A549 (cell line): ENCODE measurements at regions not wholly inside any gene's neighbourhood (a gene's known extent, or its start where the extent isn't known, plus 50 kb on each side); places are given as distances from the start of the nearest gene placed in this dataset.

Experiments used
- CEBPB ChIP-seq, 2 experiments: fragments of >200 bp in 1 of 2; sonication (Bioruptor Twin) in 1 of 2; formaldehyde crosslinking in 1 of 2; IDR thresholded peaks; 2 replicates each; pipeline ENCODE4 v1.6.1; 2012 to 2016
- CTCF ChIP-seq: fragments of >200 bp; sonication (Bioruptor Twin); formaldehyde crosslinking; IDR thresholded peaks from 3 replicates; pipeline ENCODE4 v1.5.1; 2016
- EP300 ChIP-seq, 2 experiments: fragments of >200 bp; sonication (Bioruptor Twin); formaldehyde crosslinking; IDR thresholded peaks; 2 replicates in 1 of 2; 3 replicates in 1 of 2; pipeline ENCODE4 v1.6.1; 2016 to 2017
- ESRRA ChIP-seq: fragments of 150-350 bp; IDR thresholded peaks from 2 replicates; pipeline ENCODE4 v1.6.1; 2014; ENCODE audit warnings: mild to moderate bottlenecking, low read length, borderline replicate concordance
- HDAC2 ChIP-seq: fragments of 200-600 bp; sonication (generic); IDR thresholded peaks from 2 replicates; pipeline ENCODE4 v1.6.1; 2016
- JUNB ChIP-seq: fragments of >200 bp; sonication (Bioruptor Twin); formaldehyde crosslinking; IDR thresholded peaks from 2 replicates; pipeline ENCODE4 v1.6.1; 2016
- NPAS2 ChIP-seq: fragments of 250-450 bp; sonication (Bioruptor Pico); IDR thresholded peaks from 2 replicates; pipeline ENCODE4 v1.8.0; 2022; ENCODE audit warnings: mild to moderate bottlenecking, moderate library complexity, borderline replicate concordance
- NR3C1 ChIP-seq: fragments of >200 bp; sonication (Bioruptor Twin); formaldehyde crosslinking; IDR thresholded peaks from 3 replicates; pipeline ENCODE4 v1.6.1; 2017
- RCOR1 ChIP-seq: fragments of 150-350 bp; IDR thresholded peaks from 2 replicates; pipeline ENCODE4 v1.6.1; 2014; ENCODE audit warnings: antibody characterized with exemption, low read length, low read depth
- SMC3 ChIP-seq: fragments of >200 bp; sonication (Bioruptor Twin); formaldehyde crosslinking; IDR thresholded peaks from 3 replicates; pipeline ENCODE4 v1.6.1; 2018; ENCODE audit warnings: inconsistent platforms
- TF ChIP-seq, protein P1 (sequence below): fragments of 200-600 bp; sonication (generic); IDR thresholded peaks from 2 replicates; pipeline ENCODE4 v1.6.1; 2016; ENCODE audit warnings: antibody characterized with exemption, mild to moderate bottlenecking, moderate library complexity

- TF ChIP-seq CEBPB (IDR thresholded peaks at IDR 0.05) (no peak), HDAC2 (no peak), CTCF (no peak), NR3C1 (no peak), EP300 (IDR thresholded peaks at IDR 0.05) (no peak), RCOR1 (no peak), SMC3 (no peak), JUNB (no peak), ESRRA (no peak), NPAS2 (CRISPR knock-in tag) (no peak)
- TF ChIP-seq, protein P1, sequence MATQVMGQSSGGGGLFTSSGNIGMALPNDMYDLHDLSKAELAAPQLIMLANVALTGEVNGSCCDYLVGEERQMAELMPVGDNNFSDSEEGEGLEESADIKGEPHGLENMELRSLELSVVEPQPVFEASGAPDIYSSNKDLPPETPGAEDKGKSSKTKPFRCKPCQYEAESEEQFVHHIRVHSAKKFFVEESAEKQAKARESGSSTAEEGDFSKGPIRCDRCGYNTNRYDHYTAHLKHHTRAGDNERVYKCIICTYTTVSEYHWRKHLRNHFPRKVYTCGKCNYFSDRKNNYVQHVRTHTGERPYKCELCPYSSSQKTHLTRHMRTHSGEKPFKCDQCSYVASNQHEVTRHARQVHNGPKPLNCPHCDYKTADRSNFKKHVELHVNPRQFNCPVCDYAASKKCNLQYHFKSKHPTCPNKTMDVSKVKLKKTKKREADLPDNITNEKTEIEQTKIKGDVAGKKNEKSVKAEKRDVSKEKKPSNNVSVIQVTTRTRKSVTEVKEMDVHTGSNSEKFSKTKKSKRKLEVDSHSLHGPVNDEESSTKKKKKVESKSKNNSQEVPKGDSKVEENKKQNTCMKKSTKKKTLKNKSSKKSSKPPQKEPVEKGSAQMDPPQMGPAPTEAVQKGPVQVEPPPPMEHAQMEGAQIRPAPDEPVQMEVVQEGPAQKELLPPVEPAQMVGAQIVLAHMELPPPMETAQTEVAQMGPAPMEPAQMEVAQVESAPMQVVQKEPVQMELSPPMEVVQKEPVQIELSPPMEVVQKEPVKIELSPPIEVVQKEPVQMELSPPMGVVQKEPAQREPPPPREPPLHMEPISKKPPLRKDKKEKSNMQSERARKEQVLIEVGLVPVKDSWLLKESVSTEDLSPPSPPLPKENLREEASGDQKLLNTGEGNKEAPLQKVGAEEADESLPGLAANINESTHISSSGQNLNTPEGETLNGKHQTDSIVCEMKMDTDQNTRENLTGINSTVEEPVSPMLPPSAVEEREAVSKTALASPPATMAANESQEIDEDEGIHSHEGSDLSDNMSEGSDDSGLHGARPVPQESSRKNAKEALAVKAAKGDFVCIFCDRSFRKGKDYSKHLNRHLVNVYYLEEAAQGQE: no peak
Measured at GRCh38 chr6:86722131-86722530, 215.2 kb upstream of the HTR1E start.
